Sigmoid colon (tissue), 4 donors: ENCODE measurements at regions not wholly inside any gene's neighbourhood (a gene's known extent, or its start where the extent isn't known, plus 50 kb on each side); places are given as distances from the start of the nearest gene placed in this dataset.

Experiments
- CTCF ChIP-seq, 4 experiments: fragments of 450-650 bp in 3 of 4; fragments of 200-600 bp in 1 of 4; IDR thresholded peaks; one replicate each; pipeline ENCODE4 v1.5.1; 2016 to 2019; ENCODE audit warnings: antibody characterized with exemption in 4 of 4, mild to moderate bottlenecking in 3 of 4, moderate library complexity in 2 of 4
- EP300 ChIP-seq, 4 donors: sonication (generic); formaldehyde crosslinking; IDR thresholded peaks; one replicate each; pipeline ENCODE4 v1.6.1; 2017; ENCODE audit warnings: antibody characterized with exemption in 4 of 4
- POLR2A ChIP-seq, 2 donors: fragments of 450-650 bp; IDR thresholded peaks; one replicate each; pipeline ENCODE4 v1.6.1; 2016; ENCODE audit warnings: antibody characterized with exemption in 2 of 2, mild to moderate bottlenecking in 2 of 2, moderate library complexity in 2 of 2
- POLR2AphosphoS5 ChIP-seq, 4 donors: sonication (generic); formaldehyde crosslinking; IDR thresholded peaks; one replicate each; pipeline ENCODE4 v1.6.1; 2017; ENCODE audit warnings: antibody characterized with exemption in 4 of 4

DNA sequence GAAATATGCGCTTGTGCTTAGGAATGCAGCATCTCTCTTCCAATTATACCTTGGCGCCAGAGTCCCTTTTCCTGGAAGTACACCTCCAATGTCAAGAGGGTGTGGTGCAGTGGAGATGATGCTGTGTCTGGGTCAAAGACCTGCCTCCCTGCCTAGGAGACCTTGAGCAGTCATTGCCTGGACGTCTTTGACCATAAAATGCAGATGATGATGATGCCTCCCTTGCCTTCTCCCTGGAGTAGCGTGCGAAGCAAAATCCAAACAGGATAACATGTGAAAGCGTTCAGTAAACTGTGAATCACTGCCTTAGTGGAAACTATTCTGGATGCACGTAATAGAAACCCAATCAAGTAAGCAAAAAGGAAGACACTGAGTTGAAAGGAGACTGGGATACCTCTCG, 97.4 kb upstream of the ARMC2 start:
- TF ChIP-seq CTCF (IDR thresholded peaks at IDR 0.05) (no peak), POLR2A (IDR thresholded peaks at IDR 0.05) (no peak), POLR2AphosphoS5 (IDR thresholded peaks at IDR 0.05) (no peak), EP300 (IDR thresholded peaks at IDR 0.05) (no peak)
